ENCODE measurements at regions not wholly inside any gene's neighbourhood (a gene's known extent, or its start where the extent isn't known, plus 50 kb on each side); places are given as distances from the start of the nearest gene placed in this dataset.

DNA sequence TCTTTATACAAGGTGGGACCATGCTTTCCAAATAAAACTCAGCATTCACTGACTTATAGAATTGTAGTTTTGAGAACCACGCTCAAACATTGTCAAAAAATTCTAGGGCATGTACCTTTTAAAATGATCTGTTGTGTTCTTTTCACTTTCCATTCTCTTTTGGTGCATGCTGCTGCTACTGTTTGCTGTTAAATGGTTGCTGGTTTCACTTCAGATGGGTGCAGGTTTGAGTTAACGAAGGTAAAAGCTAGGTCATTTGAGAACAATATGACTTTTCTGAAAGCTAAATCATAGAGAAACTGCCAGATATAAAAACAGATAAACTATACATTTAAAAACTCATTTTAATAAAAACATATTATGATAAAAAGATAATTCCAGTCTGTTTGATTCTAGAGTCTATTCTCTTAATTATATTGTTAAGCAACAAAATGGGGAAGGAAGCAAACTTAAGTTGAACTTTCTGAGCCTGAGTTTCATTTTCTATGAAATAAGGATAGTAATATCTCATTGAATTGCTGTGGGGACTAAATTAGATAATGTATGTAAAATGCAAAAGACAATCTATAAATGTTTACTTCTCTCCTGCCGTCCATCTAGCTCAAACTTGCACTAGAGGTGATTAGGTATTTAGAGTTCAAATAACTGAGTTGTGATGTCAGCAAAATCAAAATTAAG lies 82.4 kb downstream of the OXSM start (continued):
- no peak for TF ChIP-seq HDAC2 (IDR thresholded peaks at IDR 0.05; ENCODE audit: borderline replicate concordance in 1 of 2, low read depth in 2 of 2, low read length in 2 of 2)
